ENCODE measurements at regions not wholly inside any gene's neighbourhood (a gene's known extent, or its start where the extent isn't known, plus 50 kb on each side); places are given as distances from the start of the nearest gene placed in this dataset.

DNA sequence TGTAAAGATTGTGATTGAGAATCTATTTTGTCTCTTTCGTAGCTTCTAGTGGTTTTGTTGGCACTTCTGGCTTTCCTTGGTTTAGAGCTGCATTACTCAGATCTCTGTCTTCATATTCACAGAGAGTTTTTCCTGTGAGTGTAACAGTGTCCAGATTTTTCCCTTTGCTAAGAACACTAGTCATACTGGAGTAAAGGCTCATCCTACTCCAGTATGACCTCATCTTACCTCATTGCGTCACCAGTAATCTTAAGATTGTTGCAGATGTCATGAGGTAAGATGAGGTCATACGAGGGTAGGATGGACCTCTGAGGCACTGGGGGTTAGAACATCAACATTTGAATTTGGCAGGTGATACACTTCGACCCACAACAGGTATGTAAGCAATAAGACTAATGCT, 461.2 kb downstream of the FLRT2 start:
- Histone ChIP-seq H3K36me3 (no peaks in the 10 kb centered on the region), H3K4me1 (no peaks in the 10 kb centered on the region), H3K27me3 (peaks cover 0 to 3% (median 0%) of the 10 kb centered on the region in 4 donors), H3K9me3 (no peaks in the 10 kb centered on the region), H3K4me3 (no peak overlapping the region), H3K27ac (replicated peaks in 1 of 4) (no peak overlapping the region)
- WGBS = 84% methylated on average over 4 of the region's 4 CpGs
- DNase-seq (ENCODE audit: extremely low spot score) = no peak
- intact Hi-C loops (cut with DNase I) = no loop called here
- TF ChIP-seq POLR2AphosphoS5 (IDR thresholded peaks at IDR 0.05) = no peak
- TF ChIP-seq, protein P1, sequence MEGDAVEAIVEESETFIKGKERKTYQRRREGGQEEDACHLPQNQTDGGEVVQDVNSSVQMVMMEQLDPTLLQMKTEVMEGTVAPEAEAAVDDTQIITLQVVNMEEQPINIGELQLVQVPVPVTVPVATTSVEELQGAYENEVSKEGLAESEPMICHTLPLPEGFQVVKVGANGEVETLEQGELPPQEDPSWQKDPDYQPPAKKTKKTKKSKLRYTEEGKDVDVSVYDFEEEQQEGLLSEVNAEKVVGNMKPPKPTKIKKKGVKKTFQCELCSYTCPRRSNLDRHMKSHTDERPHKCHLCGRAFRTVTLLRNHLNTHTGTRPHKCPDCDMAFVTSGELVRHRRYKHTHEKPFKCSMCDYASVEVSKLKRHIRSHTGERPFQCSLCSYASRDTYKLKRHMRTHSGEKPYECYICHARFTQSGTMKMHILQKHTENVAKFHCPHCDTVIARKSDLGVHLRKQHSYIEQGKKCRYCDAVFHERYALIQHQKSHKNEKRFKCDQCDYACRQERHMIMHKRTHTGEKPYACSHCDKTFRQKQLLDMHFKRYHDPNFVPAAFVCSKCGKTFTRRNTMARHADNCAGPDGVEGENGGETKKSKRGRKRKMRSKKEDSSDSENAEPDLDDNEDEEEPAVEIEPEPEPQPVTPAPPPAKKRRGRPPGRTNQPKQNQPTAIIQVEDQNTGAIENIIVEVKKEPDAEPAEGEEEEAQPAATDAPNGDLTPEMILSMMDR (IDR thresholded peaks at IDR 0.05) = no peak
- no peak for TF ChIP-seq EP300 (IDR thresholded peaks at IDR 0.05)
- TF ChIP-seq POLR2A (IDR thresholded peaks at IDR 0.05; ENCODE audit: low read depth) = no peak

GRCh38 chr14:85987907-85988306, 458.0 kb downstream of the FLRT2 start:
- 55% methylated on average over 5 of the region's 5 CpGs for WGBS
- H3K9me3 ChIP-seq = no peaks in the 10 kb centered on the region
- intact Hi-C loops (cut with DNase I) = no loop called here
- no peaks in the 10 kb centered on the region for H3K36me3 ChIP-seq
- H3K27me3 ChIP-seq = peaks cover 0 to 3% (median 0%) of the 10 kb centered on the region in 4 donors
- no peak overlapping the region for H3K4me3 ChIP-seq
- H3K4me1 ChIP-seq = no peaks in the 10 kb centered on the region
- TF ChIP-seq POLR2AphosphoS5 (IDR thresholded peaks at IDR 0.05) (no peak), EP300 (IDR thresholded peaks at IDR 0.05) (no peak), POLR2A (IDR thresholded peaks at IDR 0.05; ENCODE audit: low read depth) (no peak)
- TF ChIP-seq, protein P1 (IDR thresholded peaks at IDR 0.05) = no peak
- no peak for DNase-seq (ENCODE audit: extremely low spot score)
- no peak overlapping the region for H3K27ac ChIP-seq (replicated peaks in 1 of 4)

- H3K27me3 ChIP-seq = peaks cover 0 to 3% (median 0%) of the 10 kb centered on the region in 4 donors
- no peak for DNase-seq (ENCODE audit: extremely low spot score)
- WGBS = 93% methylated on average over 1 of the region's 1 CpG
- intact Hi-C loops (cut with DNase I) = no loop called here
- no peak overlapping the region for H3K27ac ChIP-seq (replicated peaks in 1 of 4)
- H3K4me1 ChIP-seq = no peaks in the 10 kb centered on the region
- no peak for TF ChIP-seq EP300 (IDR thresholded peaks at IDR 0.05)
- TF ChIP-seq, protein P1 (IDR thresholded peaks at IDR 0.05) = no peak
- no peak for TF ChIP-seq POLR2A (IDR thresholded peaks at IDR 0.05; ENCODE audit: low read depth)
- TF ChIP-seq POLR2AphosphoS5 (IDR thresholded peaks at IDR 0.05) = no peak
- H3K9me3 ChIP-seq = no peaks in the 10 kb centered on the region
- H3K36me3 ChIP-seq = no peaks in the 10 kb centered on the region
- H3K4me3 ChIP-seq = no peak overlapping the region
Measured at GRCh38 chr14:85987292-85987691, 457.3 kb downstream of the FLRT2 start.

DNA sequence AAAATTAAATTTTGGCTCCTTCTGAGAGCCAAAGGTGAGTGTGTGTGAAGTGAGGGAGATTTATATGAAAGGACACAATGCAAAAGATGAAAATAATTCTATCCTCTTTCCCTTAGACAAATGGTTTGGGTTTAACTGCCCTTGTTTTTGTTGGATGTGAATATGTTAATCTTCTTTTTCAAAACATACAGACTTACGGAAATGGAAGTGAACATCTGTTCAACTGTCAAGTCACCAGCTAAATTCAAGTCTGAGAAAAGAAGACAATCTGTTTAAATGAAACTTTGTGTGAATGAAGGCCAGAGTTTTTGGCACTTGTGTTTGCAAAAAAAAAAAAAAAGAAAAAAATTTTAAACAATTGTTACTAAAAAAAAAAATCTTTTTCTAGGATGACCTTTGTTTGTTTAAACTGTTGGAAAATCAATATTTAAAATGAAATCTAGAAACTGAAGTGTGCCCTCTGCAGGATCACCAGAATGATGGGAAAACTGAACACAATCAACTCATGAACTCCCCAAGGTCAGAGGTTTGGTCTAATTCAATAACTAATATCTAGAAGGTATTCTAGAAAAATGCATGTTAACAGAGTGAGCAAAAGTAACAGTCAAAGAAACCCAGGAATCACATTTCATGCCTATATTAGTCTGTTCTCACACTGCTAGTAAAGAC, 448.8 kb downstream of the FLRT2 start:
- DNase-seq (ENCODE audit: extremely low spot score) = no peak
- Histone ChIP-seq H3K9me3 (peaks cover 0 to 15% (median 5%) of the 10 kb centered on the region in 4 donors), H3K4me1 (no peaks in the 10 kb centered on the region), H3K27me3 (no peaks in the 10 kb centered on the region), H3K27ac (replicated peaks in 1 of 4) (no peak overlapping the region), H3K36me3 (no peaks in the 10 kb centered on the region), H3K4me3 (no peak overlapping the region)
- intact Hi-C loops (cut with DNase I) = no loop called here
- TF ChIP-seq, protein P1 (IDR thresholded peaks at IDR 0.05) = no peak
- no peak for TF ChIP-seq EP300 (IDR thresholded peaks at IDR 0.05)
- no peak for TF ChIP-seq POLR2A (IDR thresholded peaks at IDR 0.05; ENCODE audit: low read depth)
- TF ChIP-seq POLR2AphosphoS5 (IDR thresholded peaks at IDR 0.05) = no peak
- WGBS = 31% methylated on average over 1 of the region's 1 CpG

GRCh38 chr14:85974602-85975001, 444.7 kb downstream of the FLRT2 start:
- H3K36me3 ChIP-seq = no peaks in the 10 kb centered on the region
- DNase-seq (ENCODE audit: extremely low spot score) = no peak
- TF ChIP-seq, protein P1 (IDR thresholded peaks at IDR 0.05) = no peak
- TF ChIP-seq POLR2A (IDR thresholded peaks at IDR 0.05; ENCODE audit: low read depth) (no peak), EP300 (IDR thresholded peaks at IDR 0.05) (no peak), POLR2AphosphoS5 (IDR thresholded peaks at IDR 0.05) (no peak)
- WGBS = 76% methylated on average over 8 of the region's 8 CpGs
- no peak overlapping the region for H3K4me3 ChIP-seq
- H3K4me1 ChIP-seq = no peaks in the 10 kb centered on the region
- intact Hi-C loops (cut with DNase I) = no loop called here
- H3K27me3 ChIP-seq = no peaks in the 10 kb centered on the region
- peaks cover 0 to 17% (median 5%) of the 10 kb centered on the region in 4 donors for H3K9me3 ChIP-seq
- no peak overlapping the region for H3K27ac ChIP-seq (replicated peaks in 1 of 4)
